ENCODE measurements at regions not wholly inside any gene's neighbourhood (a gene's known extent, or its start where the extent isn't known, plus 50 kb on each side); places are given as distances from the start of the nearest gene placed in this dataset.

DNA sequence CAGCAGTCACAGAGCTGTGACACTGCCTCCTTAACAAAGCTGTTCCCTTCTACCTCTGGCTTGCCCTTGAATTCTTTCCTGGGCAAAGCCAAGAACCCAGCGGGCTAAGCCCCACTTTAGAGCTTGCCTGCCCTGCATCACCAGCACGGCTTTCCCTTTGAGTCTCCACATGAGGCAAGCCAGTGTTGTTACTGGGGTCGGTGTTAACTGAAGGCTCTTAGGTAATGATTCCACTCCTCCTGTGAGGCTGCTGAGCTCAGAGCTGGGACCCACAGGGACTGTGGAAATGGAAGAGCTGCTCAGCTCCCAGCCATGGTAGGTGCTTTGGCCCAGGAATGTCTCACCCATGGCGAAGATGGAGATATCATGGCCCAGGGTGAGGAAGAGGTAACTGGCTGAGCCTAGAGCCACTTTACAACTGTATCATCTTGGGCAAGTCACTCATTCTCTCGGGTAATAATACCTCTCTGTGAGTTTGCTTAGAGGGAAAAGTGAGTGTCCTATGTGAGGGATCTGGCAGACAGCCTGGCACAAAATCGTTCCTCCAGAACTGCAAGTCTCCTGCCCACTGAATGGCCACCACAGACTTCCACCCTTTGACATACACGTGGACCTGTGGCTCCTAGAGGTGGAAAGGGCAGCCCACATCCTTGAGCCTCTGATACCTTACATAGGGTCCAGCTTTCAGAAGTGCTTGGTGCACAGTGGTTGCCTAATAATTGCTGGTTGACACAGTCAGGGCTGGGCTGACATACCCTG, 654.1 kb downstream of the PTPRU start:
- Histone ChIP-seq H3K27me3 (ENCODE audit: insufficient read depth, low read length) (no peaks in the 10 kb centered on the region), H3K4me1 (ENCODE audit: insufficient read depth, low read length) (no peaks in the 10 kb centered on the region)

DNA sequence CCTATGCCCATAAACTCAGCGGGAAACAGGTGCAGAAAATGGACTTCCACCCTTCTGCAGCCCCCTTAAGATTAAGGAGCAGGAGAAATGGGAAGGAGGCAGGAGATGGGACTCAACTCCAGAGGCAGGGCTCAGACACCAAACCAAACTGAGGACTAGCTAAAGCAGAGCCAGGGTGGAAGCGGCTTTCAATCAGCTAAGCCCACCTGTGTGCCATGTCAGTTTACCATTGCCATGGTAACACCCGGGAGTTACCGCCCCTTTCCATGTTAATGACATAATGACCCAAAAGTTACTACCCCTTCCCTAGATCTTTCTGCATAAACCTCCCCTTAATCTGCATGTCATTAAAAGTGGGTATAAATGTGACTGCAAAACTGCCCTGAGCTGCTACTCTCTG, 653.5 kb downstream of the PTPRU start:
- Histone ChIP-seq H3K36me3 (ENCODE audit: insufficient read depth, low read depth, low read length) (no peaks in the 10 kb centered on the region), H3K9me3 (ENCODE audit: insufficient read depth, low read depth, low read length) (no peaks in the 10 kb centered on the region), H3K27ac (ENCODE audit: low read length) (no peak overlapping the region), H3K4me3 (ENCODE audit: low read length) (no peak overlapping the region), H3K9ac (ENCODE audit: low read depth, low read length) (no peak overlapping the region), H3K4me1 (ENCODE audit: insufficient read depth, low read length) (no peaks in the 10 kb centered on the region), H3K27me3 (ENCODE audit: insufficient read depth, low read length) (no peaks in the 10 kb centered on the region)

More for the DNA sequence above, 654.1 kb downstream of the PTPRU start:
- H3K9ac ChIP-seq (ENCODE audit: low read depth, low read length), result no peak overlapping the region
- no peak overlapping the region for H3K4me3 ChIP-seq (ENCODE audit: low read length)
- H3K36me3 ChIP-seq (ENCODE audit: insufficient read depth, low read depth, low read length), result no peaks in the 10 kb centered on the region
- no peak overlapping the region for H3K27ac ChIP-seq (ENCODE audit: low read length)
- no peaks in the 10 kb centered on the region for H3K9me3 ChIP-seq (ENCODE audit: insufficient read depth, low read depth, low read length)

DNA sequence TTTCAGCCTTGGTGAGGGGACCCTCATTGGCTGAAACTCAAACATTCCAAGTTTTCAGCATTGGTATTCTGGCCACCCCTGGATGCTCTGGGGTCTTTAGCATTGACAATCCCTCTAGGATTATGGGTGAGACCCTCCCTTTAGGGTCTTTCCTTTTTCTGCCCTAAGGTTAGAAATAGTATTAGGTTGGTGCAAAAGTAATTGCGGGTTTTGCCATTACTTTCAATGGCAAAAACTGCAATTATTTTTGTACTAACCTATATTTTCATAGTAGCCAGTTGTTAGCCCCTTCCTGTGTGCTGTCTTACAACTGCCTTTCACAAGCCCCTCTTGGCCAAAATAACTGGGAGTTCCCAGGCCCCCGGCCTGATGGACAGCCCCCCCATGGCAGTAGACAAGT, 648.4 kb downstream of the PTPRU start:
- Histone ChIP-seq H3K4me1 (ENCODE audit: insufficient read depth, low read length) (no peaks in the 10 kb centered on the region), H3K9ac (ENCODE audit: low read depth, low read length) (no peak overlapping the region), H3K4me3 (ENCODE audit: low read length) (no peak overlapping the region), H3K36me3 (ENCODE audit: insufficient read depth, low read depth, low read length) (no peaks in the 10 kb centered on the region), H3K27ac (ENCODE audit: low read length) (no peak overlapping the region), H3K27me3 (ENCODE audit: insufficient read depth, low read length) (no peaks in the 10 kb centered on the region), H3K9me3 (ENCODE audit: insufficient read depth, low read depth, low read length) (no peaks in the 10 kb centered on the region)

DNA sequence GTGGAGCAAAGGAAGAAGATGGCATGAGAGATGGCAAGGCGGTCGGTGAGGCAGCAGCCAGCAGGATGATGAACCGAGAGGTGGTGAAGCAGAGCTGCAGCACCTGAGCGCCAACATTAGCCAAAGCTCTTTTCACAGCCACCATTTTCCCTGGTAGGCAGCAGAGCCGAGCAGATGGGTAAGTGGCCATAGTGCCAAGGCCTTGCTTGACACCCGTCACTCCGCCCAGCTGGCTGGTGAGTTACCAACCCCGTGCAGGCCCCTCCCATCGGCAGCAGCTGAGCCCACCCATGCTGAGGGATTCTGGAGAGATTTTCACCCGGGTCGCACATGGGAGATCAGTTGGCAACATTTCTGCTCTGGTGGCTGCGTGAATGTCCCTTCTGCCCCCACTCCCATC, 647.7 kb downstream of the PTPRU start:
- no peaks in the 10 kb centered on the region for H3K36me3 ChIP-seq (ENCODE audit: insufficient read depth, low read depth, low read length)
- H3K4me3 ChIP-seq (ENCODE audit: low read length), result no peak overlapping the region
- no peaks in the 10 kb centered on the region for H3K9me3 ChIP-seq (ENCODE audit: insufficient read depth, low read depth, low read length)
- no peak overlapping the region for H3K27ac ChIP-seq (ENCODE audit: low read length)
- no peaks in the 10 kb centered on the region for H3K27me3 ChIP-seq (ENCODE audit: insufficient read depth, low read length)
- H3K4me1 ChIP-seq (ENCODE audit: insufficient read depth, low read length), result no peaks in the 10 kb centered on the region
- no peak overlapping the region for H3K9ac ChIP-seq (ENCODE audit: low read depth, low read length)

DNA sequence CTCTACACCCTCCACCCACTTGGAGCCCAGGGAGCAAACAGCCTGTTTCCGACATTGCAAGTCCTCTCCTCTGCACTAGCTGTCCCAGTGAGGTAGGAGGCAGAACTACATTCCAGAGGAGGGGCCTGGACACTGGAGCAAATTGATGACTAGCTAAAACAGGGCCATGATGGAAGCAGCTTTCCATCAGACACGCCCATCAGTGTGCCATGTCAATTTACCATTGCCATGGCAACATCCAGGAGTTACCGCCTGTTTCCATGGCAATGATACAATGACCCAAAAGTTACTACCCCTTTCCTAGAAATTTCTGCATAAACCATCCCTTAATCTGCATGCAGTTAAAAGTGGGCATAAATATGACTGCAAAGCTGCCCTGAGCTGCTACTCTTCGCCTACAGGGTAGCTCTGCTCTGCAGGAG, 647.1 kb downstream of the PTPRU start:
- Histone ChIP-seq H3K27me3 (ENCODE audit: insufficient read depth, low read length) (no peaks in the 10 kb centered on the region), H3K36me3 (ENCODE audit: insufficient read depth, low read depth, low read length) (no peaks in the 10 kb centered on the region), H3K4me3 (ENCODE audit: low read length) (no peak overlapping the region), H3K9ac (ENCODE audit: low read depth, low read length) (no peak overlapping the region), H3K27ac (ENCODE audit: low read length) (no peak overlapping the region), H3K4me1 (ENCODE audit: insufficient read depth, low read length) (no peaks in the 10 kb centered on the region), H3K9me3 (ENCODE audit: insufficient read depth, low read depth, low read length) (no peaks in the 10 kb centered on the region)

DNA sequence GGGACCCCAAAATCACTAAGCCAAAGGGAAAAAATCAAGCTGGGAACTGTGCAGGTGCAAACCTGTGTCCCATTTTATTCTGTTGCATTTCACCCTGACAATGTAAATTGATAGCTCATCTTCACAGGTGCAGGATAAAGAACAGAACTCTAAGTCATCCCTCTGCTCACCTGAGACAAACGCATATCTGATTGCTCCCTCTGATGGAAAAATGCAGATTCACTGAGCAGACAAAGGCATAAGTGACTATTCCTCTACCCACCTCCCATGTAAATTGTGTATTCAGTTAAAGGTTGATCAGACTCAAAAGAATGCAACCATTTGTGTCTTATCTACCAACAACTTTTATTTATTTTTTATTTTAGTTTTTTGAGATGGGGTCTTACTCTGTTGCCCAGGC, 644.2 kb downstream of the PTPRU start:
- H3K9ac ChIP-seq (ENCODE audit: low read depth, low read length), result no peak overlapping the region
- H3K27me3 ChIP-seq (ENCODE audit: insufficient read depth, low read length), result no peaks in the 10 kb centered on the region
- no peak overlapping the region for H3K27ac ChIP-seq (ENCODE audit: low read length)

DNA sequence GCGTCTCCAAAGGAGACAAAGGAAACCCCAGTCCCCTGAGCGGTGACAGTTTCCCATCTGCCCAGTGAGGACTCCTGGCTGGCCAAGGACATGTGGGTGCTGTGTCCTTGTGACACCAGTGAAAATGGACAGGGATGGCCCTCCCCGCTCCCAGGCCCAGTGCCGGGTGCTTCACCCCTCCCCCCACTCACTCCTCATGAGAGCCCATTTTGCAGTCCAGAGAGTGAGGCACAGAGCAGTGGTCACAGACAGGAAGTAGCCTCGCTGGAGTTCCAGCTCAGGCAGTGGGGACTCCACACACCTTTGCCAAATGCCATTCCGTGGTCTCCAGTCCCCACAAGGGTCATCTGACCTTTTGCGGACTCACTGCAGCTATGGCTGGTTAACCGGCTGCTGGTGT, 642.9 kb downstream of the PTPRU start:
- Histone ChIP-seq H3K27ac (ENCODE audit: low read length) (no peak overlapping the region), H3K9me3 (ENCODE audit: insufficient read depth, low read depth, low read length) (no peaks in the 10 kb centered on the region), H3K9ac (ENCODE audit: low read depth, low read length) (no peak overlapping the region), H3K36me3 (ENCODE audit: insufficient read depth, low read depth, low read length) (no peaks in the 10 kb centered on the region), H3K27me3 (ENCODE audit: insufficient read depth, low read length) (no peaks in the 10 kb centered on the region), H3K4me3 (ENCODE audit: low read length) (no peak overlapping the region), H3K4me1 (ENCODE audit: insufficient read depth, low read length) (0 out of 2 replicates have a peak, but pooled peaks cover 3% of the 10 kb centered on the region)

More for the DNA sequence above, 644.2 kb downstream of the PTPRU start:
- Histone ChIP-seq H3K4me1 (ENCODE audit: insufficient read depth, low read length) (0 out of 2 replicates have a peak, but pooled peaks cover 3% of the 10 kb centered on the region), H3K9me3 (ENCODE audit: insufficient read depth, low read depth, low read length) (no peaks in the 10 kb centered on the region), H3K4me3 (ENCODE audit: low read length) (no peak overlapping the region), H3K36me3 (ENCODE audit: insufficient read depth, low read depth, low read length) (no peaks in the 10 kb centered on the region)

DNA sequence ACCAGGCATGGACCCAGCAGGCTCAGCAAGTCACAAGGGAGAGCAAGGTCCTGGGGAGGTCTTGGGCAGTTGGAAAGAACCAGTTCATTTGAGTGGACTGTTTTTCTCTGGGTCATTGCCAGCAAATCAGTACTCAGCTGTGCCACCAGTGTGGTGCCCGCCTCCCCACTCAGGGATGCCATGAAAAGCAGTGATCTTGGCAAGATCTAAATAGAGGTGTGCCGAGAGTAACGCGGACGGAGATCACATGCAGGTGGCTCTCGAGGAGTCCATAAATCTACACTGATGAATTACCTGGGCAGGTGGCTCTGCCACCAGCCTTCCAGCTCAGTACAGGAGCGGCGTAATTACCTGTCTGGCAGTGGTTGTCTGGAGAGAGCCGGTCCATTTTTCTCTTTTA, 642.2 kb downstream of the PTPRU start:
- no peaks in the 10 kb centered on the region for H3K27me3 ChIP-seq (ENCODE audit: insufficient read depth, low read length)
- no peaks in the 10 kb centered on the region for H3K36me3 ChIP-seq (ENCODE audit: insufficient read depth, low read depth, low read length)
- H3K4me3 ChIP-seq (ENCODE audit: low read length), result no peak overlapping the region
- H3K9ac ChIP-seq (ENCODE audit: low read depth, low read length), result no peak overlapping the region
- H3K9me3 ChIP-seq (ENCODE audit: insufficient read depth, low read depth, low read length), result no peaks in the 10 kb centered on the region
- no peak overlapping the region for H3K27ac ChIP-seq (ENCODE audit: low read length)
- 0 out of 2 replicates have a peak, but pooled peaks cover 3% of the 10 kb centered on the region for H3K4me1 ChIP-seq (ENCODE audit: insufficient read depth, low read length)

DNA sequence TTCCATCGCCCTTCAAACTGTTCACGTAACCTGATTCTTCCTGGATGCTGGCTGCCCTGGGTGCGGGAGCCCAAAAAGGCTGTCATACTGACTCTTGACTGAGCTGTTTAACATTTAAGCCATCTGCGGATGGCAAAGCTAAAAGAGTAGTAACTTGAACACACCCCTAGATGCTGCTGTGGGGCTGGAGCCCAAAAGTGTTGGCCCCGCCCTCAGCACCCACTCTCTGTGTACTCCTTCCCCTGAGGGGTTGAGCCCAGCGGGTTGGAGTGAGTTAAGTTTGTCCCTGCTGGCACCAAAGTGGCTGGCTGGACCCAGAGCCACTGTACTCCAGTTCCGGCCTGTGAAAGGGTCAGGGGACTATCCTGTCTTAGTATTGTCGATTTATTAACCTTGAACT, 640.6 kb downstream of the PTPRU start:
- Histone ChIP-seq H3K9ac (ENCODE audit: low read depth, low read length) (no peak overlapping the region), H3K27ac (ENCODE audit: low read length) (no peak overlapping the region), H3K4me3 (ENCODE audit: low read length) (no peak overlapping the region), H3K27me3 (ENCODE audit: insufficient read depth, low read length) (no peaks in the 10 kb centered on the region), H3K9me3 (ENCODE audit: insufficient read depth, low read depth, low read length) (no peaks in the 10 kb centered on the region), H3K36me3 (ENCODE audit: insufficient read depth, low read depth, low read length) (no peaks in the 10 kb centered on the region), H3K4me1 (ENCODE audit: insufficient read depth, low read length) (0 out of 2 replicates have a peak, but pooled peaks cover 3% of the 10 kb centered on the region)

DNA sequence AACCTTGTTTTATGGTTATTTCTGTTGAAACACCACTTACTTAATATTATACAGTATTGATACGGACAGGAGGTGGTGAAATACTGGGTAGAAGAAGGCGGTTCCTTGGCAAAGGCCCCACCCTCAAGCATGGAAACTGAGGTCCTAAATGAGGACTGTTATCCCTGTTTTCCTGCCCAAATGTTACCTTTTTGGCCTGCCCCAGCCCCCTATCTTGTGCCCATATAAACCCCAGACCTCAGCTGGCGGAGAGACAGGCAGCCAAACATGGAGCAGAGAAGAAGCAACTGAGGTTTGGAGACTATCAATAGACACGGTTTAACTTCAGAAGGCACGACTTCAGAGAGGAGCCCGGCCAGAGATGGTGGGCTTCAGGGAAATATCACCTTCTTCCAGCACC, 640.1 kb downstream of the PTPRU start:
- Histone ChIP-seq H3K27ac (ENCODE audit: low read length) (no peak overlapping the region), H3K4me3 (ENCODE audit: low read length) (no peak overlapping the region), H3K36me3 (ENCODE audit: insufficient read depth, low read depth, low read length) (no peaks in the 10 kb centered on the region), H3K9me3 (ENCODE audit: insufficient read depth, low read depth, low read length) (no peaks in the 10 kb centered on the region), H3K27me3 (ENCODE audit: insufficient read depth, low read length) (no peaks in the 10 kb centered on the region), H3K9ac (ENCODE audit: low read depth, low read length) (no peak overlapping the region), H3K4me1 (ENCODE audit: insufficient read depth, low read length) (0 out of 2 replicates have a peak, but pooled peaks cover 3% of the 10 kb centered on the region)

DNA sequence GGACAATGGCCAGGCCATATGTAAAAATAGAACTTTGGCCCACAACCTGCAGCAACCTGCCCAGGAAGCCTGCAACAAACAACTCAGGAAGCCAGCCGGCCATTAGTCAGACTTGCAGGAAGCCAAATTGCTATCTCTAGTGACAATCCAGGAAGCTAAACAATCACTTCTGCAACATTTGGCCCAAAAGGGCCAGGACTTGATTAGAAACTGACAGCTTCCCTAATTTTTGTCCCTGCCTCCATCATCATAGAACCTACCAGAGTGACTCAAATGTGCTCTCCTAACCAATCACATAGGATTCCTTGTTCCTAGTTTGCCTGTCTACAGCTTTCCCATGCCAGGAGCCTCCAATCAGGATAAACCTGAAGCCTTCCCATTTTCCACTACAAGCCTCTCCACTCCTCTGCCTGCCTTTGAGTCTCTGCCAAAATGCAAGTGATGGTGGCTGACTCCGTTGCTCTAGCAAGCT, 639.3 kb downstream of the PTPRU start:
- no peaks in the 10 kb centered on the region for H3K9me3 ChIP-seq (ENCODE audit: insufficient read depth, low read depth, low read length)
- H3K36me3 ChIP-seq (ENCODE audit: insufficient read depth, low read depth, low read length), result no peaks in the 10 kb centered on the region
- H3K27me3 ChIP-seq (ENCODE audit: insufficient read depth, low read length), result no peaks in the 10 kb centered on the region
- H3K9ac ChIP-seq (ENCODE audit: low read depth, low read length), result no peak overlapping the region
- no peak overlapping the region for H3K4me3 ChIP-seq (ENCODE audit: low read length)
- 0 out of 2 replicates have a peak, but pooled peaks cover 3% of the 10 kb centered on the region for H3K4me1 ChIP-seq (ENCODE audit: insufficient read depth, low read length)
- H3K27ac ChIP-seq (ENCODE audit: low read length), result no peak overlapping the region

DNA sequence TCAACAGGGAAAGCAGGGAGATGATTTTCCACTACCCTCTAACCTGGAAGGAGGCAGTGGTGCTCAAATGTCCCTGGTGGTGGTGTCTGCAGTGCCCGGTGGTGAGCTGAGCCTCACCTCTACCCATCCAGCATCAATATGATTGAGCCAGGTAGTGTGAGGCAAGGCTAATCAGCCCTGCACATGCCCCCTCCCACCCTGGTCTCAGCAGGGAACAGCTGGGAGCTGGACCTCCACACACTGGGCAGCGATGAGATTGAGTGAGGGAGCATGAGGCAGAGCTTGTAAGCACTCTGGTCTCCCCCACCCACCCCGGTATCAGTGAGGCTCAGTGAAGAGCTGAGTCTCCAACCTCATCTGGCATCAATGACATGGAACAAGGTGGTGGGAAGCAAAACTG, 634.3 kb downstream of the PTPRU start:
- H3K4me3 ChIP-seq (ENCODE audit: low read length), result no peak overlapping the region
- H3K4me1 ChIP-seq (ENCODE audit: insufficient read depth, low read length), result no peaks in the 10 kb centered on the region
- H3K9me3 ChIP-seq (ENCODE audit: insufficient read depth, low read depth, low read length), result peaks cover 12% of the 10 kb centered on the region
- no peaks in the 10 kb centered on the region for H3K27me3 ChIP-seq (ENCODE audit: insufficient read depth, low read length)
- no peaks in the 10 kb centered on the region for H3K36me3 ChIP-seq (ENCODE audit: insufficient read depth, low read depth, low read length)
- H3K9ac ChIP-seq (ENCODE audit: low read depth, low read length), result no peak overlapping the region
- H3K27ac ChIP-seq (ENCODE audit: low read length), result no peak overlapping the region
